Globus pallidus (tissue), 1 donor: ENCODE measurements at regions not wholly inside any gene's neighbourhood (a gene's known extent, or its start where the extent isn't known, plus 50 kb on each side); places are given as distances from the start of the nearest gene placed in this dataset.

Source experiments
- DNase-seq: peaks from one replicate; pipeline ENCODE4 v3.0.0-alpha.2; 2015; ENCODE audit warnings: low spot score

- no peak for DNase-seq
Observed at GRCh38 chr1:87720561-87720960, 391.9 kb downstream of the LMO4 start.

GRCh38 chr1:87723193-87723592, 394.5 kb downstream of the LMO4 start:
- DNase-seq = no peak

- DNase-seq = no peak
Observed at GRCh38 chr1:87728169-87728568, 399.5 kb downstream of the LMO4 start.

GRCh38 chr1:87730274-87731216, 401.9 kb downstream of the LMO4 start:
- DNase-seq = no peak

- no peak for DNase-seq
Observed at GRCh38 chr1:87733386-87733785, 404.7 kb downstream of the LMO4 start.

GRCh38 chr1:87735750-87736149, 407.1 kb downstream of the LMO4 start:
- DNase-seq = no peak

- no peak for DNase-seq
Observed at GRCh38 chr1:87739141-87739540, 410.5 kb downstream of the LMO4 start.

GRCh38 chr1:87739704-87740103, 411.0 kb downstream of the LMO4 start:
- DNase-seq = no peak

GRCh38 chr1:87743256-87743655, 414.6 kb downstream of the LMO4 start:
- DNase-seq = no peak

GRCh38 chr1:87744056-87744455, 415.4 kb downstream of the LMO4 start:
- no peak for DNase-seq

GRCh38 chr1:87744763-87745162, 416.1 kb downstream of the LMO4 start:
- no peak for DNase-seq

GRCh38 chr1:87753366-87753765, 424.7 kb downstream of the LMO4 start:
- DNase-seq = no peak

GRCh38 chr1:87754139-87754538, 425.5 kb downstream of the LMO4 start:
- no peak for DNase-seq

- DNase-seq = no peak
Observed at GRCh38 chr1:87757676-87758075, 429.0 kb downstream of the LMO4 start.

GRCh38 chr1:87759421-87760087, 430.9 kb downstream of the LMO4 start:
- DNase-seq = no peak

- DNase-seq = no peak
Observed at GRCh38 chr1:87760155-87760554, 431.5 kb downstream of the LMO4 start.

- DNase-seq = no peak
Observed at GRCh38 chr1:87760654-87761053, 432.0 kb downstream of the LMO4 start.

- DNase-seq = no peak
Observed at GRCh38 chr1:87763483-87763882, 434.8 kb downstream of the LMO4 start.

- no peak for DNase-seq
Observed at GRCh38 chr1:87765057-87765680, 436.5 kb downstream of the LMO4 start.

GRCh38 chr1:87765681-87766070, 437.0 kb downstream of the LMO4 start:
- DNase-seq = no peak

- DNase-seq = no peak
Observed at GRCh38 chr1:87766737-87767136, 438.1 kb downstream of the LMO4 start.

- DNase-seq = no peak
Observed at GRCh38 chr1:87778896-87779295, 450.2 kb downstream of the LMO4 start.

GRCh38 chr1:87781554-87781953, 452.9 kb downstream of the LMO4 start:
- no peak for DNase-seq
